Gastroesophageal sphincter (tissue), 3 donors: ENCODE measurements at regions not wholly inside any gene's neighbourhood (a gene's known extent, or its start where the extent isn't known, plus 50 kb on each side); places are given as distances from the start of the nearest gene placed in this dataset.

Experiments used
- CTCF ChIP-seq, 4 experiments: fragments of 200-600 bp in 2 of 4; fragments of 450-650 bp in 2 of 4; sonication (generic) in 1 of 4; IDR thresholded peaks; one replicate each; pipeline ENCODE4 v1.5.1; 2017 to 2019; ENCODE audit warnings: antibody characterized with exemption in 4 of 4, mild to moderate bottlenecking in 2 of 4, moderate library complexity in 2 of 4
- POLR2A ChIP-seq, 2 donors: fragments of 450-650 bp; IDR thresholded peaks; one replicate each; pipeline ENCODE4 v1.6.1; 2017; ENCODE audit warnings: antibody characterized with exemption in 2 of 2, mild to moderate bottlenecking in 2 of 2, moderate library complexity in 1 of 2
- POLR2AphosphoS5 ChIP-seq: sonication (generic); formaldehyde crosslinking; IDR thresholded peaks from one replicate; pipeline ENCODE4 v1.6.1; 2017; ENCODE audit warnings: antibody characterized with exemption

- no peak for TF ChIP-seq POLR2A (IDR thresholded peaks at IDR 0.05)
- no peak for TF ChIP-seq CTCF (IDR thresholded peaks at IDR 0.05)
- no peak for TF ChIP-seq POLR2AphosphoS5
Observed at GRCh38 chr2:187853381-187853791, 299.2 kb upstream of the TFPI start.
